H9 (cell line): ENCODE measurements at regions not wholly inside any gene's neighbourhood (a gene's known extent, or its start where the extent isn't known, plus 50 kb on each side); places are given as distances from the start of the nearest gene placed in this dataset.

Experiments
- DNase-seq: peaks from one replicate; pipeline ENCODE4 v3.0.0-alpha.2; 2017
- H2AFZ ChIP-seq: one replicate; pipeline ENCODE4 v1.6.1; 2013; ENCODE audit warnings: mild to moderate bottlenecking, low read length, control low read depth, moderate library complexity
- H2AK5ac ChIP-seq: 2 replicates; pipeline ENCODE4 v1.6.1; 2013; ENCODE audit warnings: low read length, control low read depth, mixed read lengths; ENCODE audit not compliant: insufficient read length
- H2BK120ac ChIP-seq: one replicate; pipeline ENCODE4 v1.6.1; 2013; ENCODE audit warnings: low read depth, mild to moderate bottlenecking, low read length, control low read depth, inconsistent platforms; ENCODE audit not compliant: poor library complexity, severe bottlenecking
- H2BK12ac ChIP-seq: 2 replicates; pipeline ENCODE4 v1.6.1; 2013; ENCODE audit warnings: low read length, control low read depth, mixed read lengths, low read depth; ENCODE audit not compliant: insufficient read length
- H2BK15ac ChIP-seq: 2 replicates; pipeline ENCODE4 v1.6.1; 2013; ENCODE audit warnings: low read depth, low read length, control low read depth
- H2BK20ac ChIP-seq: one replicate; pipeline ENCODE4 v1.6.1; 2013; ENCODE audit warnings: low read depth, mild to moderate bottlenecking, low read length, control low read depth, inconsistent platforms; ENCODE audit not compliant: poor library complexity, severe bottlenecking
- H2BK5ac ChIP-seq: 2 replicates; pipeline ENCODE4 v1.6.1; 2013; ENCODE audit warnings: low read length, control low read depth, mixed read lengths; ENCODE audit not compliant: insufficient read length
- H3K14ac ChIP-seq: 2 replicates; pipeline ENCODE4 v1.6.1; 2013; ENCODE audit warnings: low read length, control low read depth; ENCODE audit not compliant: insufficient read depth
- H3K18ac ChIP-seq: 2 replicates; pipeline ENCODE4 v1.6.1; 2013; ENCODE audit warnings: low read depth, mild to moderate bottlenecking, mixed read lengths, low read length, control low read depth; ENCODE audit not compliant: insufficient read length
- H3K23ac ChIP-seq: 2 replicates; pipeline ENCODE4 v1.6.1; 2013; ENCODE audit warnings: low read length, control low read depth, mixed read lengths, low read depth; ENCODE audit not compliant: insufficient read length
- H3K23me2 ChIP-seq: 2 replicates; pipeline ENCODE4 v1.6.1; 2013; ENCODE audit warnings: low read depth, mild to moderate bottlenecking, mixed read lengths, low read length, control low read depth; ENCODE audit not compliant: insufficient read length, poor library complexity, severe bottlenecking
- H3K27ac ChIP-seq: 2 replicates; pipeline ENCODE4 v1.5.1; 2013; ENCODE audit warnings: low read length, control low read depth, mixed read lengths, low read depth; ENCODE audit not compliant: insufficient read length
- H3K27me3 ChIP-seq: 2 replicates; pipeline ENCODE4 v1.6.1; 2013; ENCODE audit warnings: low read length, control low read depth, inconsistent platforms; ENCODE audit not compliant: insufficient read depth
- H3K4ac ChIP-seq: 2 replicates; pipeline ENCODE4 v1.6.1; 2013; ENCODE audit warnings: low read depth, mild to moderate bottlenecking, control low read depth, inconsistent platforms, low read length, moderate library complexity
- H3K4me1 ChIP-seq: 2 replicates; pipeline ENCODE4 v1.6.1; 2013; ENCODE audit warnings: low read length, control low read depth, inconsistent platforms; ENCODE audit not compliant: insufficient read depth
- H3K4me2 ChIP-seq: 2 replicates; pipeline ENCODE4 v1.6.1; 2013; ENCODE audit warnings: low read length, control low read depth, mixed read lengths; ENCODE audit not compliant: insufficient read length, insufficient read depth
- H3K56ac ChIP-seq: 2 replicates; pipeline ENCODE4 v1.6.1; 2013; ENCODE audit warnings: low read depth, mild to moderate bottlenecking, mixed read lengths, low read length, control low read depth; ENCODE audit not compliant: insufficient read length
- H3K79me1 ChIP-seq: 2 replicates; pipeline ENCODE4 v1.6.1; 2013; ENCODE audit warnings: low read depth, mild to moderate bottlenecking, moderate library complexity, low read length, control low read depth, inconsistent platforms; ENCODE audit not compliant: insufficient read depth, poor library complexity, severe bottlenecking
- H3K79me2 ChIP-seq: 2 replicates; pipeline ENCODE4 v1.6.1; 2013; ENCODE audit warnings: low read length, control low read depth, inconsistent platforms; ENCODE audit not compliant: insufficient read depth
- H3K9ac ChIP-seq: 2 replicates; pipeline ENCODE4 v1.6.1; 2013; ENCODE audit warnings: low read length, control low read depth, mixed read lengths; ENCODE audit not compliant: insufficient read length; ENCODE audit errors: extremely low read depth
- H3K9me3 ChIP-seq: one replicate; pipeline ENCODE4 v1.6.1; 2013; ENCODE audit warnings: low read depth, low read length, inconsistent platforms; ENCODE audit not compliant: control insufficient read depth
- H3T11ph ChIP-seq: one replicate; pipeline ENCODE4 v1.6.1; 2013; ENCODE audit warnings: mild to moderate bottlenecking, low read length, control low read depth, inconsistent platforms
- H4K20me1 ChIP-seq: one replicate; pipeline ENCODE4 v1.6.1; 2013; ENCODE audit not compliant: control insufficient read depth, insufficient read length, insufficient read depth
- H4K5ac ChIP-seq: 2 replicates; pipeline ENCODE4 v1.6.1; 2013; ENCODE audit warnings: low read depth, mild to moderate bottlenecking, mixed read lengths, low read length, control low read depth; ENCODE audit not compliant: insufficient read length
- H4K8ac ChIP-seq: replicated peaks from 2 replicates; pipeline ENCODE4 v1.6.1; 2013; ENCODE audit warnings: low read length, control low read depth, mixed read lengths, low read depth; ENCODE audit not compliant: insufficient read length
- H4K91ac ChIP-seq: 2 replicates; pipeline ENCODE4 v1.6.1; 2013; ENCODE audit warnings: low read depth, mild to moderate bottlenecking, moderate library complexity, mixed read lengths, low read length, control low read depth; ENCODE audit not compliant: insufficient read length
- H3K27ac Mint-ChIP-seq, 3 experiments: 2 replicates in 2 of 3; 3 replicates in 1 of 3; pipeline ENCODE4 v1.8.0; 2020 to 2021; ENCODE audit warnings: mixed read lengths in 3 of 3, mild to moderate bottlenecking in 1 of 3, moderate library complexity in 1 of 3
- H3K27me3 Mint-ChIP-seq: 2 replicates; pipeline ENCODE4 v1.8.0; 2021; ENCODE audit warnings: low read depth, mild to moderate bottlenecking, moderate library complexity, mixed read lengths
- H3K36me3 Mint-ChIP-seq, 3 experiments: 2 replicates in 2 of 3; 3 replicates in 1 of 3; pipeline ENCODE4 v1.8.0; 2020 to 2021; ENCODE audit warnings: low read depth in 3 of 3, mixed read lengths in 3 of 3; ENCODE audit not compliant: insufficient read depth in 1 of 3
- H3K4me1 Mint-ChIP-seq, 2 experiments: 2 replicates each; pipeline ENCODE4 v1.8.0; 2020; ENCODE audit warnings: mixed read lengths in 2 of 2
- H3K4me3 Mint-ChIP-seq, 2 experiments: 2 replicates in 1 of 2; 3 replicates in 1 of 2; pipeline ENCODE4 v1.8.0; 2020 to 2021; ENCODE audit warnings: mild to moderate bottlenecking in 2 of 2, mixed read lengths in 2 of 2, moderate library complexity in 1 of 2
- H3K9me3 Mint-ChIP-seq, 2 experiments: 2 replicates in 1 of 2; 3 replicates in 1 of 2; pipeline ENCODE4 v1.8.0; 2020; ENCODE audit warnings: mild to moderate bottlenecking in 2 of 2, mixed read lengths in 2 of 2, moderate library complexity in 1 of 2
- CTCF ChIP-seq: fragments of 200-600 bp; sonication (generic); conservative IDR thresholded peaks from 3 replicates; pipeline ENCODE4 v1.8.0; 2021; ENCODE audit warnings: antibody characterized with exemption, mild to moderate bottlenecking
- WGBS: extraction: QIAGEN DNeasy Blood & Tissue Kit; methylation state at CpG from one replicate; pipeline ENCODE4 v1.1.7; 2013; ENCODE audit warnings: missing lambda C conversion rate, low lambda C conversion rate, mixed read lengths; ENCODE audit not compliant: insufficient read length; ENCODE audit errors: extremely low coverage; 5-methylcytosine and 5-hydroxymethylcytosine counted together

GRCh38 chr12:111169456-111169855 is 199.4 kb downstream of the PHETA1 start:
- H3K27ac Mint-ChIP-seq, result peak overlapping the region in 1 of 3 experiments; percentile 86; a peak in 1 of 7 replicates
- no peak overlapping the region for H4K5ac ChIP-seq
- H3K79me1 ChIP-seq, result no peaks in the 10 kb centered on the region
- H2BK12ac ChIP-seq, result no peak overlapping the region
- WGBS, result no CpG with 5 or more reads among the region's 13 CpGs
- H3K27me3 Mint-ChIP-seq, result no peaks in the 10 kb centered on the region; the same call in 1 of the 2 replicates
- no peak overlapping the region for H3K56ac ChIP-seq
- H4K20me1 ChIP-seq, result no peaks in the 10 kb centered on the region
- H3K23ac ChIP-seq, result no peak overlapping the region
- H3K27me3 ChIP-seq, result no peaks in the 10 kb centered on the region
- H3K18ac ChIP-seq, result no peak overlapping the region
- no peak overlapping the region for H3K4me2 ChIP-seq
- H3K79me2 ChIP-seq, result peaks cover 2% of the 10 kb centered on the region; the same call in 1 of the 2 replicates
- no peak overlapping the region for H2AK5ac ChIP-seq
- no peak overlapping the region for H2BK120ac ChIP-seq
- H2BK5ac ChIP-seq, result no peak overlapping the region
- no peak overlapping the region for H2BK15ac ChIP-seq
- H3K23me2 ChIP-seq, result no peaks in the 10 kb centered on the region
- no peak for DNase-seq
- H3K4me3 Mint-ChIP-seq, result no peak overlapping the region
- no peak overlapping the region for H2BK20ac ChIP-seq
- H3K14ac ChIP-seq, result no peak overlapping the region
- H4K8ac ChIP-seq, result no peak overlapping the region
- H3K4me1 Mint-ChIP-seq, result peaks cover 6 to 12% of the 10 kb centered on the region in 2 experiments; a peak in 3 of 4 replicates
- H3K27ac ChIP-seq, result no peak overlapping the region
- H3K9me3 ChIP-seq, result no peaks in the 10 kb centered on the region
- H3K4ac ChIP-seq, result no peak overlapping the region
- no peaks in the 10 kb centered on the region for H3K4me1 ChIP-seq
- H3K36me3 Mint-ChIP-seq, result no peaks in the 10 kb centered on the region
- H2AFZ ChIP-seq, result no peak overlapping the region
- no peak overlapping the region for H4K91ac ChIP-seq
- TF ChIP-seq CTCF, result no peak
- H3K9me3 Mint-ChIP-seq, result no peaks in the 10 kb centered on the region
- no peak overlapping the region for H3T11ph ChIP-seq
- H3K9ac ChIP-seq, result no peak overlapping the region
